NB4 (cell line): ENCODE measurements at regions not wholly inside any gene's neighbourhood (a gene's known extent, or its start where the extent isn't known, plus 50 kb on each side); places are given as distances from the start of the nearest gene placed in this dataset.

ENCODE experiments used
- CTCF ChIP-seq: IDR thresholded peaks from one replicate; pipeline ENCODE4 v1.5.1; 2012; ENCODE audit warnings: low read depth, low read length
- MAX ChIP-seq: IDR thresholded peaks from 2 replicates; pipeline ENCODE4 v1.6.1; 2011; ENCODE audit warnings: low read depth, low read length
- POLR2A ChIP-seq: IDR thresholded peaks from 2 replicates; pipeline ENCODE4 v1.6.1; 2011; ENCODE audit warnings: mild to moderate bottlenecking; ENCODE audit not compliant: insufficient read length; ENCODE audit errors: extremely low read depth

DNA sequence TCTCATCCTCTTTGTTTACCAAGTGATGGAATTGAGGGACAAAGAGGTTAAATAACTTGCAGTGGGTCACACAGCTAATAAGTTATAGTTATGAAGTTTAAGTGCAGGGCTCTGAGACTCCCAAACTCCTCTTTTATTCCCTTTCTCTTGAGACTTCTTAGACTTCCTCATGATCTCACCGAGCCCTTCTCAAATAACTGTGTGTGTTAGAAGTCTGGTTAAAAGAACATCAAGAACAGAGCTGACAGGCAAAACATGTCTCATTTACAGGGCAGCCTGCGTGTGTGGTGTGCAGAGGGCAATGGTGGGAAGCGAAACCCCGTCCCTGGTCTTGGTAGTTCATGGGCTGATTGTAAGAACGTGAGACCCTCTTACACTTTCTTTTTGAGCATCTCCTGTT lies 368.0 kb downstream of the SLC4A3 start:
- TF ChIP-seq POLR2A (no peak), CTCF (no peak), MAX (no peak)
